DOHH2 (cell line): ENCODE measurements at regions not wholly inside any gene's neighbourhood (a gene's known extent, or its start where the extent isn't known, plus 50 kb on each side); places are given as distances from the start of the nearest gene placed in this dataset.

Experiments
- H3F3A ChIP-seq: fragments of 200-600 bp; sonication (generic), shearing (Covaris generic); 2 replicates; pipeline ENCODE4 v1.6.0; 2016; ENCODE audit warnings: antibody characterized with exemption, mild to moderate bottlenecking; ENCODE audit not compliant: control insufficient read depth, insufficient read depth
- H3K27ac ChIP-seq: fragments of 200-600 bp; sonication (generic); 2 replicates; pipeline ENCODE4 v1.5.1; 2014; ENCODE audit warnings: low read depth, mild to moderate bottlenecking, low read length, moderate library complexity
- H3K27me3 ChIP-seq: fragments of 200-600 bp; sonication (generic); 2 replicates; pipeline ENCODE4 v1.6.1; 2014; ENCODE audit warnings: mild to moderate bottlenecking, low read length, mixed read lengths; ENCODE audit not compliant: control insufficient read depth
- H3K36me3 ChIP-seq: fragments of 200-600 bp; sonication (generic); 2 replicates; pipeline ENCODE4 v1.6.1; 2014; ENCODE audit warnings: mild to moderate bottlenecking, low read length, moderate library complexity, mixed read lengths; ENCODE audit not compliant: control insufficient read depth
- H3K4me1 ChIP-seq: fragments of 200-600 bp; sonication (generic); 2 replicates; pipeline ENCODE4 v1.6.1; 2014; ENCODE audit warnings: mild to moderate bottlenecking, low read length, mixed read lengths; ENCODE audit not compliant: control insufficient read depth
- H3K4me2 ChIP-seq: fragments of 200-600 bp; sonication (generic); 2 replicates; pipeline ENCODE4 v1.6.0; 2014; ENCODE audit warnings: mild to moderate bottlenecking, low read length, moderate library complexity
- H3K4me3 ChIP-seq: fragments of 200-600 bp; sonication (generic); 2 replicates; pipeline ENCODE4 v1.5.1; 2014; ENCODE audit warnings: mild to moderate bottlenecking, low read length, mixed read lengths
- H3K79me2 ChIP-seq: fragments of 200-600 bp; sonication (generic); 2 replicates; pipeline ENCODE4 v1.6.1; 2014; ENCODE audit warnings: mild to moderate bottlenecking, low read length, mixed read lengths; ENCODE audit not compliant: control insufficient read depth
- H3K9me2 ChIP-seq: fragments of 200-600 bp; sonication (generic); replicated peaks from 2 replicates; pipeline ENCODE4 v1.6.1; 2014; ENCODE audit warnings: mild to moderate bottlenecking, low read length, mixed read lengths; ENCODE audit not compliant: control insufficient read depth
- H3K9me3 ChIP-seq: fragments of 200-600 bp; sonication (generic); 2 replicates; pipeline ENCODE4 v1.6.1; 2014; ENCODE audit warnings: antibody characterized with exemption, low read length, mixed read lengths; ENCODE audit not compliant: control insufficient read depth, insufficient read depth
- H4K20me1 ChIP-seq: fragments of 200-600 bp; sonication (generic); 2 replicates; pipeline ENCODE4 v1.6.0; 2014; ENCODE audit warnings: low read depth, mild to moderate bottlenecking, antibody characterized with exemption, low read length, moderate library complexity; ENCODE audit not compliant: control insufficient read depth, insufficient read depth
- EZH2phosphoT487 ChIP-seq: fragments of 200-600 bp; sonication (generic); IDR thresholded peaks from 2 replicates; pipeline ENCODE4 v1.6.1; 2017; ENCODE audit warnings: borderline replicate concordance, mild to moderate bottlenecking, antibody characterized with exemption, low read length, moderate library complexity, mixed read lengths
- TF ChIP-seq, protein P1 (sequence below): fragments of 200-600 bp; sonication (generic); IDR thresholded peaks from one replicate; pipeline ENCODE4 v1.5.1; 2014; ENCODE audit warnings: antibody characterized with exemption, mild to moderate bottlenecking, low read depth, low read length; ENCODE audit not compliant: poor library complexity, severe bottlenecking

DNA sequence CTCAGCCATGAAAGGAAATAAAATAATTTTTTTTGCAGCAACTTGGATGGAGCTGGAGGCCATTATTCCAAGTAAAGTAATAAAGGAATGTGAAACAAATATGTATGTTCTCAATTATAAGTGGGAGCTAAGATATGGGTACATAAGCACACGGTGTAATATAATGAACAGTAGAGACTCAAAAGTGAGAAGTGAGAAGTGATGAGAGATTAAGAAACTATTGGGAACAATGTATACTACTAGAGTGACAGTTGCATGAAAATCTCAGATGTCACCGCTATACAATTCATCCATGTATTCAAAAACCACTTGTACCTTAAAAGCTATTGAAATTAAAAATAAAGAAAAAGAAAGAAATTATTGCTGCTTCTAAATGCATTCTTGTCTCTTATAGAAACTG, 182.9 kb upstream of the TACR3 start:
- H4K20me1 ChIP-seq = no peaks in the 10 kb centered on the region
- no peaks in the 10 kb centered on the region for H3F3A ChIP-seq
- no peak overlapping the region for H3K4me3 ChIP-seq
- TF ChIP-seq, protein P1, sequence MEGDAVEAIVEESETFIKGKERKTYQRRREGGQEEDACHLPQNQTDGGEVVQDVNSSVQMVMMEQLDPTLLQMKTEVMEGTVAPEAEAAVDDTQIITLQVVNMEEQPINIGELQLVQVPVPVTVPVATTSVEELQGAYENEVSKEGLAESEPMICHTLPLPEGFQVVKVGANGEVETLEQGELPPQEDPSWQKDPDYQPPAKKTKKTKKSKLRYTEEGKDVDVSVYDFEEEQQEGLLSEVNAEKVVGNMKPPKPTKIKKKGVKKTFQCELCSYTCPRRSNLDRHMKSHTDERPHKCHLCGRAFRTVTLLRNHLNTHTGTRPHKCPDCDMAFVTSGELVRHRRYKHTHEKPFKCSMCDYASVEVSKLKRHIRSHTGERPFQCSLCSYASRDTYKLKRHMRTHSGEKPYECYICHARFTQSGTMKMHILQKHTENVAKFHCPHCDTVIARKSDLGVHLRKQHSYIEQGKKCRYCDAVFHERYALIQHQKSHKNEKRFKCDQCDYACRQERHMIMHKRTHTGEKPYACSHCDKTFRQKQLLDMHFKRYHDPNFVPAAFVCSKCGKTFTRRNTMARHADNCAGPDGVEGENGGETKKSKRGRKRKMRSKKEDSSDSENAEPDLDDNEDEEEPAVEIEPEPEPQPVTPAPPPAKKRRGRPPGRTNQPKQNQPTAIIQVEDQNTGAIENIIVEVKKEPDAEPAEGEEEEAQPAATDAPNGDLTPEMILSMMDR = no peak
- no peak for TF ChIP-seq EZH2phosphoT487
- H3K4me1 ChIP-seq = no peaks in the 10 kb centered on the region
- H3K36me3 ChIP-seq = no peaks in the 10 kb centered on the region
- H3K9me2 ChIP-seq = no peaks in the 10 kb centered on the region
- H3K4me2 ChIP-seq = no peak overlapping the region
- no peaks in the 10 kb centered on the region for H3K9me3 ChIP-seq
- H3K79me2 ChIP-seq = no peaks in the 10 kb centered on the region
- no peak overlapping the region for H3K27ac ChIP-seq
- H3K27me3 ChIP-seq = no peaks in the 10 kb centered on the region

DNA sequence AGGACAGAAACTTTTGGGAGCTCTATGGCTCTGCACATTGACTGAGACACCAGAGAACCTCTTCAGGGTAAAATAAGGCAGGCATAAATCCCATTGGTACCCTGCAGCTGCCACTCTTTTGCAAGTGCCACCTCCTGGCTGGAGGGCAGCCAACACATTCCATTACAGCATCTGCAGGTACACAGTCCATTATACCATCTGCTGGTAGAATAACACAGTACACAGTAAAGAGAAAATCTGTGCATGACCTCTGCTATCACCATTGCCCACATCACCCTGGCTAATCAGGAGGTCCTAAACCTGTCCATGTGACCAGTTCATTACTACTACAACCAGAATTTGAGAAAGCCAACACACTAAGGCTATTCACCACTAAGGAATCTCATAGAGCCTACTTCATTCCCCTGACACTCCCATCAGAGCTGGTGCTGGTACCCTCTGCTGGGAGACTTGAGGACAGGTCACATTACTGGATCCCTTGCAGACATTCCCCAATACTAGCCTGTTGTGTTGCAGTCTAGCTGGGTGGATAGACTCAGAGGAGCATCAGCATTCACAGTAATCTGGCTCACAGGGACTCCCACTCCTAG, 176.2 kb upstream of the TACR3 start:
- Histone ChIP-seq H3K4me2 (no peak overlapping the region), H3F3A (no peaks in the 10 kb centered on the region), H4K20me1 (no peaks in the 10 kb centered on the region), H3K36me3 (no peaks in the 10 kb centered on the region), H3K27ac (no peak overlapping the region), H3K9me2 (no peaks in the 10 kb centered on the region), H3K9me3 (no peaks in the 10 kb centered on the region), H3K79me2 (no peaks in the 10 kb centered on the region), H3K27me3 (no peaks in the 10 kb centered on the region), H3K4me1 (no peaks in the 10 kb centered on the region), H3K4me3 (no peak overlapping the region)
- TF ChIP-seq EZH2phosphoT487 = no peak
- TF ChIP-seq, protein P1 = no peak

DNA sequence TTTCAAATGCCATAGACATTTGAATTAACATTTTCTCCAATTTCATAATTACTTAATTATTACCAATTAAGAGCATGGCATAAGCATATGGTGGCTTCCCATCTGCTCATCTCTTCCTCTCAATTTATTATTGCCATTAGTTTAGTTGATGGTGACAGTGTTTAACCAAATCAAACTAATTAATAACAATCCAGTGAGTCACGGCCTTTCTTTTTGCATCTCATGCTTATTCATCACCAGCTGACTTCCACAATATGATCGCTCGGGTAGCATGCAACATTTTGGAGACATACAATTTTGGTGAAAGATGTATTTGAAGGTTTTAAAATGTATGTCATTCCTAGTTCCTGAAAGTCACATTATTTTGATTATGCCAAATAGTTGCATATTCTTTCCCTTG, 172.8 kb upstream of the TACR3 start:
- Histone ChIP-seq H3K4me3 (no peak overlapping the region), H3K4me2 (no peak overlapping the region), H3K9me2 (no peaks in the 10 kb centered on the region), H3K79me2 (no peaks in the 10 kb centered on the region), H4K20me1 (no peaks in the 10 kb centered on the region), H3K27ac (no peak overlapping the region), H3K9me3 (no peaks in the 10 kb centered on the region), H3K4me1 (no peaks in the 10 kb centered on the region), H3K36me3 (no peaks in the 10 kb centered on the region), H3F3A (no peaks in the 10 kb centered on the region), H3K27me3 (no peaks in the 10 kb centered on the region)
- TF ChIP-seq EZH2phosphoT487 = no peak
- TF ChIP-seq, protein P1 = no peak

GRCh38 chr4:103887191-103887590, 167.4 kb upstream of the TACR3 start:
- Histone ChIP-seq H3K4me3 (no peak overlapping the region), H3K36me3 (no peaks in the 10 kb centered on the region), H4K20me1 (no peaks in the 10 kb centered on the region), H3K27me3 (no peaks in the 10 kb centered on the region), H3K9me3 (no peaks in the 10 kb centered on the region), H3K9me2 (no peaks in the 10 kb centered on the region), H3K79me2 (no peaks in the 10 kb centered on the region), H3K4me2 (no peak overlapping the region), H3K27ac (no peak overlapping the region), H3F3A (no peaks in the 10 kb centered on the region), H3K4me1 (no peaks in the 10 kb centered on the region)
- TF ChIP-seq EZH2phosphoT487 = no peak
- TF ChIP-seq, protein P1 = no peak
